Skeletal muscle cell (primary cell): ENCODE measurements at regions not wholly inside any gene's neighbourhood (a gene's known extent, or its start where the extent isn't known, plus 50 kb on each side); places are given as distances from the start of the nearest gene placed in this dataset.

Experiments
- DNase-seq: peaks from one replicate; pipeline ENCODE4 v3.0.0-alpha.2; 2010; ENCODE audit warnings: low read depth
- H3K4me3 ChIP-seq: 2 replicates; pipeline ENCODE4 v1.5.1; 2011; ENCODE audit warnings: low read depth, mild to moderate bottlenecking, control low read depth, low read length, moderate library complexity

DNA sequence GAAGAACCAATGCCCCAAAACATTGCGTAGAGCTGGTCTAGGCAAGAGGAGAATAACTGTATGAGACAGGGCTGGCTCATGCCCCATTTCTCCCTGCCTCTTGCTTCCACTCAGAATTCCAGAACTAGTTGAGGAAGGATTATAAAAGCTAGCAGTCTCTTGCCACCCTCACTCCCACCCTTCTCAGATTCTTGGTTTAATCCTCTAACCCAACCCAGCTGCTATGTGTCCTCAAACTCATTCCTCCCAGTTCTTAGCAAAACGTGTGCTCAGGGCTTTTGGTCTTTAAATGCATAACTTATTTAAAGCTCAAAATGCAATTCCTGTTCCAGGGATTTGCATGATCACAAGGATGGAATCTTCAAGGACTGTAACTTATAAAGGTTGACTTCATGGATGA is 466.3 kb downstream of the COG6 start:
- no peak overlapping the region for H3K4me3 ChIP-seq
- no peak for DNase-seq

DNA sequence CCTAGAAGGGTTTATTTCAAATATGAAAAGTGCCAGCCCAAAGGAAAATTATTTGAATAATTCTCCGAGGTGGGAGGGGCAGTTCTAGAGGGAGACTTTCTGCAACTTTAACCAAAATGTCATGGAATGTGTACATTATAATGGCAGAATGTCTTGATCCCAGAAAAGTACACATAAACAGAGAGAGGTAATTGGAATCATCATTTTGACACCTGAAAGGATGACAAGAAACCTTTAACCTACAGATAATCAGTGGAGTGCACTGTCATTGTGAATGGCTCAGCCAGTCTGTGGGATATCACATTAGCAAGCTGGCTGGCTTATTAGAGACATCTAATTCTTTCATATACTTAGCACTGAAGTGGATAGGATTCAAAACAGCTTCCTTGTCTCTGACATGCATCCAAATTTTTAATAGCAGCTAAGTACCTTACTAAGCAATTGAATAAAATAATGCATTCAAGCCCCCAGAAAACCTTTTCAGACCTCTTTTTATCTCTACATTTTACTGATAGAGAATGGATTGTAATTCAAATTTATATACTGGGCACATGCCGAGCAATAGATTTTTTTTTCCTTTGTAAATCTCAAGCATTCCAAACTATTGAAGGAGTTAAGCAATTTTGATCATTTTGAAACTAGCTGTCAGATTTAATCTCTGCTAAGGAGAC is 468.6 kb downstream of the COG6 start:
- no peak for DNase-seq
- no peak overlapping the region for H3K4me3 ChIP-seq

DNA sequence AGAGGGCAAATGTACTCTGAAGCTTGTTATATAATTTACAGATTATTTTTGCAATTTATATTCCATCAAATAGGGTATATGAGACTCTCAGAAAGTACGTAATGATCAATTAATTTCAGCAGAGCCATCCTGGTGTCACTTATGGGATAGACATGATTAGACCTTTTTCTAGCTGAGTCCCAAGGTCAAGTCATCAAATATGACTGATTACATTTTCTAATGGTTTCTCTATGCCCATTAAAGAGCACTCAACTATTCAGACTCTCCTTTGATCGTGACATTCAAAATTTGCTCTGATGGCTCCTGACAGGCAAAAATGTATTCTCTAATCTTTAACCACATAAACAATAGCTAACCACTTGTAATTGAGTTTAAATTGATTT is 469.2 kb downstream of the COG6 start:
- H3K4me3 ChIP-seq: no peak overlapping the region

DNA sequence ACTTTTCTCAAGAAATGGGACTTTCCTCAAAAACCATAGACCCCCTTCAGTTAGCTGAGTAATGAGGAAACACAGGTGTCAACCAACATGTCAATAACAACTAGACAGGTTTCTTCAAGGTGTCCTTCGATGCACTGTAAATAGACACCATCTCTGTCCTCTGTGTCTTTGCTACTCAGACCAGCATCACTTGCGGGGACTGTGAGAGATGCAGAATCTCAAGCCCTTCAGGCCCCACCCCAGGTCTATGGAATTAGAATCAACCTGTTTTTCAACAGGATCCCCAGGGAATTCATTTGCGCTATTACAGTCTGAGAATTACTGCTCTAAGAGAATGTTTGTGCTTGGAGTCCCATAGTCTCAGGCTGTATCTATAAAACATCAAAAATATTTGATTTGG is 469.9 kb downstream of the COG6 start:
- no peak for DNase-seq
- no peak overlapping the region for H3K4me3 ChIP-seq

More for the DNA sequence above, 469.2 kb downstream of the COG6 start:
- DNase-seq: no peak

DNA sequence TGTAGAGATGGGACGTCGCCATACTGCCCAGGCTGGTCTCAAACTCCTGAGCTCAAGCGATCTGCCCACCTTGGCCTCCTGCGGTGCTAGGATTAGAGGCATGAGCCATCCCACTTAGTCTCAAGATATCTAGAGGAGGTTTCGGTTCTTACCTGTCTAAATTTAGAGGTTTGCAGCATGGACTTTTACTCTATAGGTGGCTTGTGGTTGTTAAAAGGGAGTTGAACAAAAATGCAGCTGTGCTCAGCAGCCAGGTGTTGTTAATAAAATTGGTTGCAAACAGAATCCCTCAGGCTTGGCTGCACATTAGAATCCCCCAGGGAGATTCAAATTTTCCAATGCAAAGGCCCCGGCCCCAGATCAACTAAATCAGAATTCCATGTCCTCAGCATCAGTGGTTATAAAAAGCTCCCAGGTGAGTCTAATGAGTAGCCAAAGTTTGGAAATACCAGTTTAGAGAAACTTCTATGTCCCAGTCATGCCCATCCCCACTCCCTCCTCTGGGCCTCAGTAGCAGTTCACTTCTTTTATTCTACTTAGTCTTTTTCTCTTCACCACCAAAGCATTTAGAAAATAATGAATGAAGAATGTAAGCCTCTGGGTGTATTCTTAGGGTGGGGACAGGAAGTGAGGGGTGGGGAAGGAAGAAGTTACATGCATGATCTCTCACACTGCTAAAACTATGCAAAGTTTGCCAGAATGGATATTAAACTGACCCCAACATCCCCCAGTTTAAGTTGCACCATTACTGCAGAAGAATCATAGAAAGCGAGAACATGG is 471.0 kb downstream of the COG6 start:
- no peak for DNase-seq
- H3K4me3 ChIP-seq: no peak overlapping the region

DNA sequence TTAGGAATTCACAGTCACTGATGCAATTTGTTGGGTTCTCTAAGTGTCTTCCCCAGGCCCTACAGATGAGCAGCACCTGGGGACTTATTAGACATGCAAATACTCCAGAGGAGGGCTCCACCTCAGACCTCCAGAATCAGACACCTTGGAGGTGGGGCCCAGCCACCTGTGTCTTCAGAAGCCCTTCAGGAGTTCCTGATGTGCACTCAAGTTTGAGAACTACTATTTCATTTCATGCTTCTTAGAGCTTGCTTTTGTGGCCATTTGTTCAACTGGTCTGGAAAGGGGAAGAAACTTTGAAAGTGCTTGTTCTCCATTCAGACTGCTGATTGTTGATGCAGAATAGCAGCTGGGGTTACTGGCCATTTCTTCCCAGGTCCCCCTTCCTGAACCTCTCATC is 472.0 kb downstream of the COG6 start:
- no peak for DNase-seq
- no peak overlapping the region for H3K4me3 ChIP-seq

DNA sequence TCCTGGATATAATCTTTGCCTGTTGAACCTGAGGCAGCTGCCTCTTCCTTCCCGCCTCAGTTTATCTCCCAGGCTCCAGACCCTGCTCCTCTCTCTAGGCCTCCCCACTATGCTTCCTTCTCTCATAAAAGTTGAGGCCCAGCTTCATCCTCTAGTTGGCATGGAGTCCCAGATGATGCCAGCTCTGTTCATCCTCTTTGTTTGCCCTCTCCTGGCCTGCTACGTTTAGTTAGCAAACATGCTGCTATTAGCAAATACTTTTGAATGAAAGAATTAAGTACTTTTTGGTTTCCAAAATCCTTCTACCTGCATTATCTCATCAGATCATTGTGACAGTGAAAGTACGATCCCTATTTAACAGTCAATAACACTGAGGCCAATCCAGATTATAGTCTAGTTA is 472.5 kb downstream of the COG6 start:
- no peak overlapping the region for H3K4me3 ChIP-seq

DNA sequence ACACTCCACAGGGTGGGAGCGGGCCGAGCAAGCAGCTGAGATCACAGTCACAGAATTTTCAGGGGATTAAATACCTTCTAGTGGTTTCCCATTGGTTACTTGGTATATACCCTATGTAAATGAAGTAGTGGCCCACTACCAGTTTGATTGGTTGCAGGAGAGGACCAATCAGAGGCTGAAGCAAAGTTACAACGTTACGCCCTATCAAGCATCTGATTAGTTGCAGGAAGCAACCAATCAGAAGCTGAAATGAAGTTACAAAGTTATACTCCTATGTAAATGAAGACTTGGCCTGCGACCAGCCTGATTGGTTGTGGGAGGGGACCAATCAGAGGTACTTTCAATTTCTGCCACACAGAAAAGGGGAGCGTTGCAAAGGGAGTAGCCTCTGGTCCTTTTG is 474.0 kb downstream of the COG6 start:
- H3K4me3 ChIP-seq: no peak overlapping the region
- DNase-seq: no peak

More for the DNA sequence above, 472.5 kb downstream of the COG6 start:
- DNase-seq: no peak

DNA sequence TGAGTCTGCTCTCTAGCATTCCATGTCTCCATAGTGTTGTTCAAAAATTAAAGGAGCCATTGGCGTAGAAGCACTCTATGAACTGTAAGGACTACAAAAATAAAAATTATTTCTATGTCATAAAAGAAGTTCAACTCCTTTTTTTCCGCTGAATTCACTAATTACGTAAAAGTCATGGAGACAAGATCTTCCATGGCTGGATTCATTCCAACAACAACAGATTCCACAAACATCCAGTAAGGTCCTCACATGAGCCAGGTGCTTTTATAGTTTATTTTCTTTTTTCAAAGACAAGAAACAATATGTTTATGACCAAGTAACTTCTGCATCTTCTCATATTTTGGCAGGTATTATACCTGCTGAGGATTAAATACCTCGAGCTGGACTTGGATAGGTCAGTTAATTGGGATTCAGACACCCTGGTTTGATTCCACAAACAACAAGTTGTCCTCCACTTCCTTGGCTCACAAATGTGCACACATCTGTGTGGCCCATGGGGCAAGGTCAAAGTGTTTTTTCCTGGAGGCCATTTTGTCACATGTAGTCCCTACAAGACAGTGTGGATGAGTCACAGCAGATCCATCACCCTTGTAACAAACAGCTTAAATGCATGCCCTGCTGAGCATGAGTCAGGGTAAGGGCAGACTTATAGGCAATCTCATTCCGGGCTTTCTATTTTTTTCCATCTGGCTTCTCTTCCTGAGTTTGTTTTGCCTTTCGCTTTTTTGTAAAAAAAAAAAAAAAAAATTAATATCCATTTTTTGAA is 475.6 kb downstream of the COG6 start:
- no peak for DNase-seq

DNA sequence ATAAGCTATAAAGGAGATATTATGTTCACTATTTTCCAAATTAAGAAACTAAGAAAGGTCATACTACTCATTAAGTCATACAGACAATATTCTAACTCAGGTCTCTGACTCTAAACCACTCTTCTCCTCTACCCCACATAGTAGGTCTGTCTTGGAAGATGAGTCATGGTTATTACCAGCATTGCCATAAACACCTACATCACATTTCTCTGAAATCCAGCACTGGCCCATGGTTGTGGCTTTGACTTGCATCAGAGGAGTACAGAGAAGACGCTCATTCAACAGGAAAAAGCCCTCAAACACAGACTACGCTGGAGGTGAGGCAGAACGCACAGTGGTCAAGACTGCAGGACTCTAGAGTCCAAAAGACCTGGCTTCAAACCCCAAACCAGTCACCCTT is 476.8 kb downstream of the COG6 start:
- DNase-seq: no peak
- no peak overlapping the region for H3K4me3 ChIP-seq

More for the DNA sequence above, 475.6 kb downstream of the COG6 start:
- no peak overlapping the region for H3K4me3 ChIP-seq

DNA sequence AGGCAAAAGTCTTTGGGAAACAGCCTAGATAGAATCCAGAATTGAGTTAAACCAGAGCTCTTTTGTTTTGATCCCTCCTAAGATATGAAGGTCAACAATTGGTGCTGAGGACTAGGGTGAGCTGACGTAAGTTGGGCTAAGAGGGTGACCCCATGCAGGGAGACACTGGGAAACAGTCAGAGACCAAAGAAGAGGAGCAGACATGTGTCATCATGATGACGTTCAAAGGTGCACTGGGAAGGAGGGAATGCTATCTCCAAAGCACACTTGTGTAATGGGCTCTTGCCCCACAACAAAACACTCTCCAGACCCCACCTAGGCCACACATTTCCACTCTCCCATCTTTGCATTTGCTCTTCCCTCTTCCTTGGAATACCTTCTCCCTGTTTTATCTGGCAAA is 481.4 kb downstream of the COG6 start:
- no peak overlapping the region for H3K4me3 ChIP-seq

DNA sequence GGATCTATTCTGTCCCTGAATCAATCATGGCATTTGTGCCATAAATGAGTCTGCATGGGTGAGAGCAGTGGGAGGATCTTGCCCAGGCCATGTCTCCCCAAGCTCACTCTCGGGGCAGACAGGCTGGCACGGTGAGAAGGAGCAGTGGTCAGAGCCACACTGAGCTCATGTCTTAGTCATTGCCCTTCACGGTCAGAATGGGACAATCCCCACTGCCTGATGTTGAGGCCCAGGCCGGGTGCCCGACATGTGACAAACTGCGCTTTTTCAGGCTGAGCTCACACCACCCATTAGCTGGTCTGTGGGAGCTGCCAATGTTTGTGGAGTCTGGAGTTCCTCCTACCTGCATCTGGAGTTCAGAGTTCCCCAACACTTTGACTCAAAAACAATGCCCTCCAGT is 481.9 kb downstream of the COG6 start:
- H3K4me3 ChIP-seq: no peak overlapping the region
- no peak for DNase-seq

More for the DNA sequence above, 481.4 kb downstream of the COG6 start:
- no peak for DNase-seq

DNA sequence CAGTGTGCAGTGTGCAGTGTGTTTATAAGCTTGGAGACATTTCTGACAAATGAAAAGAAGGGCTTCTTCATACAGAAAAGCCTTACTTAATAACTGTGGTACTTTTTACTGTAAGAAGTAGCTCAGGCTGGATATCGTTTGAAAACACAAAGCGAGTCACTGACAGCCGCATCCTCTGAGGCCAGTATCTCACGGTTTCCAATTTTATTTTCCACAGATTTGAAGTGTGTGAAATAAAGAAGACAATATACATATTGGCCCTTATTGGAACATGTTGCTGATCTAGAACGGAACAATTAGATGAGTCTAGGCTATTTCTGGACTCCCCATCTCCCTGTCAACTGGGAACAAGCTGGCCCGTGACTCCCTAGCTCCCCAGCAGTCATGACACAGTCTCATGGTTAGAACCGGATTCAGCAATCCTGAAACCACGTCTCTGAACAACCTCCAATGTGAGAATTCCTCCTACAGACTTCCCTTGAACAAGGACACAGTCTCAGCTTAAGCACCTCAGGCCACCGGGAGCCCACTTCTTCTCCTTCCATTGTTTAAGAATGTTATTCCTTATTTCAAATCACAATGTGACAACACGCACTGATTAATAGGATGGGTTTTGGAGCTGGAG is 484.5 kb downstream of the COG6 start:
- no peak for DNase-seq
- no peak overlapping the region for H3K4me3 ChIP-seq

DNA sequence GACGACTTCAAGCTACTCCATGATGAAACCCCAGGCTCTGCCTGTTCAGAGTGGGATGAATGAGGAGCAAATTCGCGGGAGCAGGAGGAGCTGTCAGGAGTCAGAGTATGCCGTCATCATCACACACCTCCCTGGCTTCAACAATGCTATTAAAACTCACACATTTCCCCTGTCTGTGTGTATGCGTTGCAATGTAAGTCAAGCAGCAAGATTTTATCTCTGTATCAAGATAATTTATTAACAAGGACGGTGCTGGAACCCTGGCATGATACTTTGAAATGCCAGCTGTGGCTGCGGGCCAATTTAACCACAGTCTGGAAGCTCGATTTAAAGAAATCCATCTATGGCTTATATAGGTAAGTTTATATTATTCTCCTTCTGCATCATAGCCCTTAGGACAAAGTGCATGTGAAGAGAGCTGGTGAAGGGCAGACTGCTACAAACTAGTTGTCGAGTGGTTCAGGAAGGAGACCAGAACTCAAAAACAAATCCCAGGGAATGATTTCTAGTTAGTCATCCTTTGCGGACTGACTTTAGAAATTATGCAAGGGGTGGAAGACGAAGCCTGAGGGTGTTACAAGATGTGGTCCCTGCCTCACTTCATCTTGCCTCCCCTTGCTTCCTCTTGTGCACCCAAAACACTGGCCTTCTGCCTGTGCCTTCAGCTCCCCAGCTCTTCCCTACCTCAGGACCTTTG is 486.5 kb downstream of the COG6 start:
- no peak for DNase-seq
- no peak overlapping the region for H3K4me3 ChIP-seq

DNA sequence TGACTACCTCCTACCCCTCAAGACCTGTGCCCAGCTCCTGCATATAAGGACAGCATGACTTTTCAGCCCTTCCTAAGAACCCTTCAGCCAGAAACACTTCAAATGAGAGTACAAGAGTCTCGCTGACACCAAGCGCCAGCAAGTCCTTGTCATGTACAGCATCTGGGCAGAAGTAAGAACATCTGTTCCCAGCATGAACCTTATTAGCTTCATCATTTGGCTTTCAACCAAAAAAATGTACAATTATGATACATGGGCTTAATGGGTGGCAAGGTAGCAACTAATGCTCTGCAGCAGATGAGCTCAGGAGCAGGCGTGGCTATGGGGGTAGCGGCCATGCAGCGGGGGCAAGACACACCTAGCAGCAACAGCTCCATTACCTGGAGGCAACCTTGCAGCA is 487.6 kb downstream of the COG6 start:
- H3K4me3 ChIP-seq: no peak overlapping the region

DNA sequence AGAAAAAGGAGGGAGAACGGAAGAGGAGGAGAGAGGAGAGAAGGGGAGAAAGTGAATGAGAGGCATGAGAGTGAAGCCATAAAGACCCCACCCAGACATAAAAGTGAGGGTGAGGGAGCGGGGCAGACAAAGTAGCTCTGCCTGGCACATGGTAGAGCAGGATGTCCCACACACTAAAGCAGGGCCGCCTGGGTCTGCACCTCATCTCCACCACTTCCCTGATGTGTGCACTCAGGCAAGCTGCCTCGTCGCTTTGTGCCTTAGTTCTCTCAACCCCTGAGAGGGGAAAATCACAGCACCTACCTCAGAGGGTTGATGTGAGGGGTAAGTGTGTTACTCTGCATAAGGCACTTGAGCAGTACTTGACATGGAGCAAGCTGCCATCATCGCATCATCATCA is 488.1 kb downstream of the COG6 start:
- H3K4me3 ChIP-seq: no peak overlapping the region
- no peak for DNase-seq

More for the DNA sequence above, 487.6 kb downstream of the COG6 start:
- no peak for DNase-seq

DNA sequence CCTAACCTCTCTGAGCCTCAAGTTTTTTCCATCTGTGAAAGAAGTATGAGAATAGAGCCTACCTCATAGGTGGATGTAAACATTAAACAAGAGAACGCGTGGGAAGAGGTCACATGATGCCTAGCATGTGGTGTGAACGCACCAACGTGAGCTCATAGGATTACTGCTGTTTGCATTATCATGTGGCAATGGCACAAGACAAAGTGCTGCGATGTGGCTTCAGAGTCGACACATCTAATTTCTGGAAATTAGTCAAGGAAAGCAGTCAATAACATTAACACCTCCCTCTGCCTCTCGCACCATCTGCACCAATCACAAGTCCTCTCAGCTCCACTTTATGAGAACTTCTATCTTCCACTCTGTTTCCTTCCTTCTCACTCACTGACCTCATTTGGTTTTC is 489.7 kb downstream of the COG6 start:
- no peak for DNase-seq
- H3K4me3 ChIP-seq: no peak overlapping the region

DNA sequence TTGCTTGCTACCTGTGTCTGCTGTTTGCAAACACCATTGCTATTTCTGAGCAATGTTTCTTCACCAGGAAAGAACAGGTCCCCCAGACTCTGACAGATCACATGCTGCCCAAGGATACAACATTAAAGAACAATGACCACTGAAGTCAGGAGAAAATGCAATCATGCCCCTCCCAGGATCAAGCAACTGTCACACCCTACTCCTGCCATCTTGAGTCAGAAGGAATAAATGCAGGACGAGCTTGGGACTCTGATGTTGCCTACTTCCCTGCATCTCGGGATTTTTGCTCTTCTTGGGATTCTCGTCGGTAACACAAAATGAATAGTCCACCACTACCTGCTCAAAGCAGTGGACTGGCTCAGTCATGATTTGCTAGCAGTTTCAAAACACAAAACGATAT is 490.6 kb downstream of the COG6 start:
- no peak overlapping the region for H3K4me3 ChIP-seq
- DNase-seq: no peak

DNA sequence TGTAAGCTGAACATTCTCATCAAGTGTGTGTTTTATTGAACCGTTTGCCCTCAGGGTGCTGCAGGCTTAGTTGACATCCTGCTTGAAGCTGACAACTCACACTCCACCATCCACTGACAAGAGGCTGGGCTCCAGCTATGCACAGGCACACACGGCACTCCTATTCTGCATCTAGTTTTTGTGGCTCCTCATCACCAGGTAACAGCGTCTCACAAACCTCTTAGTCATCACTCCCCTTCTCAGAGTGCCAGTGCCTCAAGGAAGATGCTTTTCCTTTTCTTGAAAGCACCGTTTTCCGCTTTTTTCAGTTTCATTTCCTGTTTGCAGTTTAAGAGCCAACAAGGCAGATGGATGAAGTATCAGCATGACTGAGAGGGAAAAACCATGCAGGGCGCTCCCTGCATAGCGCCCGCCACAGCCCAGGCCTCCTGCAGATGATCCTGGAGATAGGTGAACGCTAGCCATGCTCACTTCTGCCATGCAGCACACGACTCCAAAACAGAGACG is 491.2 kb downstream of the COG6 start:
- DNase-seq: no peak

More for the DNA sequence above, 491.2 kb downstream of the COG6 start:
- H3K4me3 ChIP-seq: no peak overlapping the region
